Skin epidermis (tissue), 12 donors: ENCODE measurements at regions not wholly inside any gene's neighbourhood (a gene's known extent, or its start where the extent isn't known, plus 50 kb on each side); places are given as distances from the start of the nearest gene placed in this dataset.
"Not testable (repeated sequence)": the region's sequence is repeated elsewhere in the genome, so short reads cannot be mapped to it uniquely, and the experiment has no call there.

Experiments
- H3K27ac ChIP-seq, 21 experiments: fragments of 200-600 bp; sonication (generic) in 11 of 21; one replicate each; pipeline ENCODE4 v1.5.0; 2020; ENCODE audit warnings: mild to moderate bottlenecking in 3 of 21, inconsistent platforms in 2 of 21, moderate library complexity in 2 of 21
- H3K4me3 ChIP-seq, 7 experiments: fragments of 200-600 bp; sonication (generic) in 2 of 7; one replicate each; pipeline ENCODE4 v1.5.0; 2020; ENCODE audit warnings: inconsistent platforms in 2 of 7, mild to moderate bottlenecking in 2 of 7, moderate library complexity in 1 of 7

- peak overlapping the region in 1 of 21 experiments; percentile 4 for H3K27ac ChIP-seq
- H3K4me3 ChIP-seq = no peak overlapping the region
Observed at GRCh38 chr12:42728770-42729534, 139.4 kb upstream of the PRICKLE1 start.

GRCh38 chr12:42728287-42728686 lies 138.7 kb upstream of the PRICKLE1 start:
- Histone ChIP-seq H3K27ac (no peak overlapping the region), H3K4me3 (no peak overlapping the region)

GRCh38 chr12:42725809-42726208 lies 136.3 kb upstream of the PRICKLE1 start:
- Histone ChIP-seq H3K27ac (no peak overlapping the region), H3K4me3 (no peak overlapping the region)

GRCh38 chr12:42716491-42716891 lies 126.9 kb upstream of the PRICKLE1 start:
- Histone ChIP-seq H3K4me3 (no peak overlapping the region), H3K27ac (peak overlapping the region in 1 of 21 experiments; percentile 25)

- H3K4me3 ChIP-seq, H3K27ac ChIP-seq: not testable (repeated sequence)
Observed at GRCh38 chr12:42713566-42713965, 124.0 kb upstream of the PRICKLE1 start.

GRCh38 chr12:42708374-42708773 lies 118.8 kb upstream of the PRICKLE1 start:
- H3K27ac ChIP-seq, H3K4me3 ChIP-seq: not testable (repeated sequence)

GRCh38 chr12:42707312-42708226 lies 118.0 kb upstream of the PRICKLE1 start:
- Histone ChIP-seq H3K27ac (no peak overlapping the region), H3K4me3 (no peak overlapping the region)

- Histone ChIP-seq H3K27ac (peak overlapping the region in 3 of 21 experiments; percentile 1 to 15 (median 6)), H3K4me3 (no peak overlapping the region)
Observed at GRCh38 chr12:42706321-42706720, 116.8 kb upstream of the PRICKLE1 start.

GRCh38 chr12:42705863-42706262 lies 116.3 kb upstream of the PRICKLE1 start:
- Histone ChIP-seq H3K4me3 (no peak overlapping the region), H3K27ac (peak overlapping the region in 4 of 21 experiments; percentile 1 to 15 (median 7))

GRCh38 chr12:42704810-42705401 lies 115.4 kb upstream of the PRICKLE1 start:
- no peak overlapping the region for H3K27ac ChIP-seq
- H3K4me3 ChIP-seq = no peak overlapping the region

- no peak overlapping the region for H3K27ac ChIP-seq
- no peak overlapping the region for H3K4me3 ChIP-seq
Observed at GRCh38 chr12:42704340-42704739, 114.8 kb upstream of the PRICKLE1 start.

GRCh38 chr12:42701084-42701483 lies 111.5 kb upstream of the PRICKLE1 start:
- H3K4me3 ChIP-seq = no peak overlapping the region
- H3K27ac ChIP-seq = no peak overlapping the region

GRCh38 chr12:42698213-42698612 lies 108.7 kb upstream of the PRICKLE1 start:
- H3K27ac ChIP-seq = no peak overlapping the region
- no peak overlapping the region for H3K4me3 ChIP-seq

GRCh38 chr12:42696406-42697149 lies 107.0 kb upstream of the PRICKLE1 start:
- Histone ChIP-seq H3K27ac (peak overlapping the region in 4 of 21 experiments; percentile 17 to 78 (median 38)), H3K4me3 (no peak overlapping the region)

GRCh38 chr12:42695490-42695995 lies 106.0 kb upstream of the PRICKLE1 start:
- Histone ChIP-seq H3K4me3 (no peak overlapping the region), H3K27ac (peak overlapping the region in 1 of 21 experiments; percentile 78)

- Histone ChIP-seq H3K4me3 (no peak overlapping the region), H3K27ac (no peak overlapping the region)
Observed at GRCh38 chr12:42692749-42693148, 103.2 kb upstream of the PRICKLE1 start.

GRCh38 chr12:42691991-42692557 lies 102.5 kb upstream of the PRICKLE1 start:
- no peak overlapping the region for H3K4me3 ChIP-seq

GRCh38 chr12:42690264-42690663 lies 100.7 kb upstream of the PRICKLE1 start:
- H3K4me3 ChIP-seq = no peak overlapping the region
- no peak overlapping the region for H3K27ac ChIP-seq

More at GRCh38 chr12:42691991-42692557, 102.5 kb upstream of the PRICKLE1 start:
- no peak overlapping the region for H3K27ac ChIP-seq

GRCh38 chr12:42689699-42690098 lies 100.2 kb upstream of the PRICKLE1 start:
- H3K4me3 ChIP-seq = no peak overlapping the region
- H3K27ac ChIP-seq = no peak overlapping the region
